ENCODE measurements at regions not wholly inside any gene's neighbourhood (a gene's known extent, or its start where the extent isn't known, plus 50 kb on each side); places are given as distances from the start of the nearest gene placed in this dataset.

- no peak for DNase-seq (ENCODE audit: insufficient read length, low spot score)
- no peak for TF ChIP-seq CTCF (IDR thresholded peaks at IDR 0.05; ENCODE audit: insufficient read depth, missing control alignments)
- no peak for FAIRE-seq
Observed at GRCh38 chr13:64314331-64314730, 2898.7 kb upstream of the PCDH20 start.

GRCh38 chr13:64311948-64312347, 2896.3 kb upstream of the PCDH20 start:
- no peak for TF ChIP-seq CTCF (IDR thresholded peaks at IDR 0.05; ENCODE audit: insufficient read depth, missing control alignments)
- DNase-seq (ENCODE audit: insufficient read length, low spot score) (no peak), FAIRE-seq (no peak)

- DNase-seq (ENCODE audit: insufficient read length, low spot score) (no peak), FAIRE-seq (no peak)
- TF ChIP-seq CTCF (IDR thresholded peaks at IDR 0.05; ENCODE audit: insufficient read depth, missing control alignments) = no peak
Observed at GRCh38 chr13:64311112-64311511, 2895.5 kb upstream of the PCDH20 start.

DNA sequence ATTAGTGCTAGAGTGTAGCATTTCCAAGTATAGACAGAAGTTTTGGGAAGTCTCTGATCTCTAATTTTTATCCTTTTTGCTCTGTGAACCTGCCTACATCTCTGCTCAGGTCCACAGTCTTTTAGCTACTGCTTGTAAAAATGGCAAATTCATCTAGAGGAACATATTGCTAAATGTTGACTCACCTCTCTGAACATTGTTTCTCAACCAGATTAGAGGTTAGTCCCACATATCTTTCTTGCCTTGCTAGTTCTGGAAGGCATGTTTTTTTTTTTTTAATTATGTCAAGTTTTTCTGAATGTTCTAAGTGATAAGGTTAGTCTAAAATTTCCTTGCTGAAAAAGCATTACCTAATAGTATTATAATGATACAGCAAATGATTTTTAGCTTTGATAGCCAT, 2889.6 kb upstream of the PCDH20 start:
- DNase-seq (ENCODE audit: insufficient read length, low spot score) (no peak), FAIRE-seq (no peak)
- TF ChIP-seq CTCF (IDR thresholded peaks at IDR 0.05; ENCODE audit: insufficient read depth, missing control alignments) = no peak

DNA sequence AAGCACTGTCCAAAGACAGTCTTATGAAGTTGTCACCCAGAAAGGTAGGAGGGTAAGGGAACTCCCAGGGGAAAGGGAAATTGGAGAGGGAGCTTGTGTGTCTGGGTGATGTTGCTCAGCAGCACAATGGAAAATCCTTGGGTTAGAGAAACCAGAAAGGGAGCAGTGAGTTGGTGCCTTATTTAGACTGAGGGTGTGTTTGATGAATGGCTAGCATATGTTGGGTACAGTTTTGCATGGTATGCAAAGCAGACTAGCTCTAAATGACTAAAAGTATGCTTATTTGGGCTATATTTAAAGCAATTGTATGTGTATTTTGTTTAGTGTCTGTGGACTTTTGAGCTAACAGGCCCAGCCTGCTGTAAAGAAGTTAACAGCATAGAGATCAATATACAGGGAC, 2884.6 kb upstream of the PCDH20 start:
- DNase-seq (ENCODE audit: insufficient read length, low spot score) = no peak
- FAIRE-seq = no peak
- no peak for TF ChIP-seq CTCF (IDR thresholded peaks at IDR 0.05; ENCODE audit: insufficient read depth, missing control alignments)

DNA sequence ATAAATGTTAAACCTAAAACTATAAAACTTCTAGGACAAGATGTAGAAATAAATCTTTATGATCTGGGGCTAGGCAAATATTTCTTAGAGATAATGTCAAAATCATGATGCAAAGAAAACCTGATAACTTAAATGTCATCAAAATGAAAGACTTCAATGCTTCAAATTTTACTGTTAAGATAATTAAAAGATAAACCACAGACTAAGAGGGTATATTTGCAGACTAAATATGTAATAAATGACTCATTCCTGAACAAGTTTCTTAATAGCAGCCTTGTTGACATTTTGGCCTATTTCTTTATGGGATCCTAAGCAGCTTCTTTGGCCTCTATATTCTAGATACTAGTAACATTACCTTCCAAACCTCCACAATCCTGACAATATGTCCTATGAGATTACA, 2878.3 kb upstream of the PCDH20 start:
- no peak for FAIRE-seq
- DNase-seq (ENCODE audit: insufficient read length, low spot score) = no peak
- no peak for TF ChIP-seq CTCF (IDR thresholded peaks at IDR 0.05; ENCODE audit: insufficient read depth, missing control alignments)

DNA sequence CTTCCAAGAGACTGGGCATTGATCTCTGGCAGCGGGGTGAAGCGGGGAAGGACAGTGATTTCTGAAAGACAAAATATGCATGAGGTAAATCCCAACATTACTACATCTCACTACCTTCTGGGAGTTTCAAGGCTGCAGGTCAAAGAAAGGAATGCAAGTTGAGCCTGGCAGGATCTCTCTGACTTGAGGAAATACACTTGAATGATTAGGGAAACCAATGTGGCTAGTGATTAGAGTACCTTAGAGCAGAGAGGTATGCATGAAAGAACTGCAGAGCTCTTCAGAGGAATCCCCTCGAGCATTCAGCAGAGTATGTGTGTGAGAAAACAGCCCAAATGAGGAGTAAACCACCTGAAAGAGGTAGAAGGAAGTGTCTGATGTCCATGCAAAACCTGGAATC, 2874.1 kb upstream of the PCDH20 start:
- DNase-seq (ENCODE audit: insufficient read length, low spot score) (no peak), FAIRE-seq (no peak)
- TF ChIP-seq CTCF (IDR thresholded peaks at IDR 0.05; ENCODE audit: insufficient read depth, missing control alignments) = no peak
